ENCODE measurements at regions not wholly inside any gene's neighbourhood (a gene's known extent, or its start where the extent isn't known, plus 50 kb on each side); places are given as distances from the start of the nearest gene placed in this dataset.

DNA sequence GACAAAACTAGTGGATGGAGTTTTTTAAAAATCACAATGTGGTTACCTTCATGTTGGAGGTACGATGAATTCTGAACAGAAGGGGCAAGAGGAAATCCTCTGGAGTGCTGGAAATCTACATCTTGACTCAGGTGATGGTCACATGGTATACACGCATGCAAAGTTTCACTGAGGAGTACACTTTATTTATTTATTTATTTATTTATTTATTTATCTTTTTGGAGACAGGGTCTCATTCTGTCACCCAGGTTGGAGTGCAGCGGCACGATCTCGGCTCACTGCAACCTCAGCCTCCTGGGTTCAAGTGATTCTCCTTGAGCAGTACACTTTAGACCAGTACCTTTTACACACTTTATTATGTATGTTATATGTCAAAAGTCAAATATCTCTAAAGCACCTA, 645.7 kb upstream of the DIPK2B start:
- TF ChIP-seq CTCF (IDR thresholded peaks at IDR 0.05; ENCODE audit: low read depth, low read length) (no peak), MYC (IDR thresholded peaks at IDR 0.05; ENCODE audit: low read depth, low read length) (no peak), POLR2A (IDR thresholded peaks at IDR 0.05; ENCODE audit: extremely low read depth, insufficient read length) (no peak), MAX (IDR thresholded peaks at IDR 0.05; ENCODE audit: low read depth, low read length) (no peak)

Data from NB4 (cell line).